ENCODE measurements at regions not wholly inside any gene's neighbourhood (a gene's known extent, or its start where the extent isn't known, plus 50 kb on each side); places are given as distances from the start of the nearest gene placed in this dataset.

- Histone ChIP-seq H3K4me1 (ENCODE audit: control insufficient read depth in 1 of 2, insufficient read depth in 2 of 2, low read depth in 1 of 2, low read length in 1 of 2) (no peaks in the 10 kb centered on the region), H3K4me3 (ENCODE audit: low read depth in 2 of 2, low read length in 1 of 2) (no peak overlapping the region), H2AFZ (ENCODE audit: low read depth) (no peak overlapping the region), H3K36me3 (replicated peaks in 1 of 2; ENCODE audit: control insufficient read depth in 1 of 2, insufficient read depth in 2 of 2, low read length in 1 of 2) (no peaks in the 10 kb centered on the region), H3K4me2 (no peak overlapping the region), H3K27ac (ENCODE audit: low read depth in 2 of 2, low read length in 1 of 2) (no peak overlapping the region), H3K9ac (no peak overlapping the region), H4K20me1 (ENCODE audit: insufficient read depth) (no peaks in the 10 kb centered on the region), H3F3A (replicated peaks; ENCODE audit: insufficient read depth) (no peaks in the 10 kb centered on the region), H3K9me3 (no peaks in the 10 kb centered on the region), H3K9me2 (no peaks in the 10 kb centered on the region), H3K27me3 (ENCODE audit: insufficient read depth) (no peaks in the 10 kb centered on the region), H3K79me2 (ENCODE audit: insufficient read depth) (no peaks in the 10 kb centered on the region)
- CTCF ChIA-PET: no interaction called here
- 78% methylated on average over 6 of the region's 6 CpGs for WGBS (ENCODE audit: low lambda C conversion rate)
- no peak for TF ChIP-seq CHD2 (IDR thresholded peaks at IDR 0.05; ENCODE audit: low read length, partially characterized antibody)
- POLR2A ChIA-PET: no interaction called here
- no peak for DNase-seq
Observed at GRCh38 chr12:5251092-5251491, 180.8 kb upstream of the NTF3 start.

GRCh38 chr12:5251786-5252185 is 180.1 kb upstream of the NTF3 start:
- H3K9ac ChIP-seq: no peak overlapping the region
- H3F3A ChIP-seq (replicated peaks; ENCODE audit: insufficient read depth): no peaks in the 10 kb centered on the region
- no peaks in the 10 kb centered on the region for H3K9me2 ChIP-seq
- H3K4me2 ChIP-seq: no peak overlapping the region
- 64% methylated on average over 6 of the region's 6 CpGs for WGBS (ENCODE audit: low lambda C conversion rate)
- no peaks in the 10 kb centered on the region for H3K27me3 ChIP-seq (ENCODE audit: insufficient read depth)
- H2AFZ ChIP-seq (ENCODE audit: low read depth): no peak overlapping the region
- DNase-seq: no peak
- H3K4me3 ChIP-seq (ENCODE audit: low read depth in 2 of 2, low read length in 1 of 2): no peak overlapping the region
- no peaks in the 10 kb centered on the region for H3K4me1 ChIP-seq (ENCODE audit: control insufficient read depth in 1 of 2, insufficient read depth in 2 of 2, low read depth in 1 of 2, low read length in 1 of 2)
- H3K27ac ChIP-seq (ENCODE audit: low read depth in 2 of 2, low read length in 1 of 2): no peak overlapping the region
- ChIA-PET POLR2A (no interaction called here), CTCF (no interaction called here)
- no peaks in the 10 kb centered on the region for H3K79me2 ChIP-seq (ENCODE audit: insufficient read depth)
- H3K9me3 ChIP-seq: no peaks in the 10 kb centered on the region
- no peaks in the 10 kb centered on the region for H4K20me1 ChIP-seq (ENCODE audit: insufficient read depth)
- no peaks in the 10 kb centered on the region for H3K36me3 ChIP-seq (replicated peaks in 1 of 2; ENCODE audit: control insufficient read depth in 1 of 2, insufficient read depth in 2 of 2, low read length in 1 of 2)
- TF ChIP-seq MXI1 (IDR thresholded peaks at IDR 0.05; ENCODE audit: low read depth, low read length): no peak
- TF ChIP-seq POLR2AphosphoS5 (IDR thresholded peaks at IDR 0.05; ENCODE audit: low read depth, low read length): no peak
- no peak for TF ChIP-seq GABPA (IDR thresholded peaks at IDR 0.05; ENCODE audit: low read depth)
- no peak for TF ChIP-seq EZH2phosphoT487 (IDR thresholded peaks at IDR 0.05; ENCODE audit: borderline replicate concordance, low read depth)
- no peak for TF ChIP-seq EP300 (IDR thresholded peaks at IDR 0.05; ENCODE audit: borderline replicate concordance in 1 of 2, low read depth in 1 of 2, low read length in 1 of 2)
- no peak for TF ChIP-seq RFX5 (IDR thresholded peaks at IDR 0.05; ENCODE audit: low read length)
- no peak for TF ChIP-seq SIN3A (IDR thresholded peaks at IDR 0.05; ENCODE audit: borderline replicate concordance, low read depth, low read length)
- TF ChIP-seq USF2 (IDR thresholded peaks at IDR 0.05; ENCODE audit: borderline replicate concordance, low read depth, low read length): no peak
- TF ChIP-seq FOSL2 (IDR thresholded peaks at IDR 0.05; ENCODE audit: borderline replicate concordance, low read depth): no peak
- no peak for TF ChIP-seq NRF1 (IDR thresholded peaks at IDR 0.05; ENCODE audit: low read depth, low read length)
- no peak for TF ChIP-seq RCOR1 (IDR thresholded peaks at IDR 0.05; ENCODE audit: low read length)
- TF ChIP-seq TCF12 (IDR thresholded peaks at IDR 0.05): no peak
- TF ChIP-seq RXRA (IDR thresholded peaks at IDR 0.05; ENCODE audit: borderline replicate concordance, low read depth): no peak
